ENCODE measurements at regions not wholly inside any gene's neighbourhood (a gene's known extent, or its start where the extent isn't known, plus 50 kb on each side); places are given as distances from the start of the nearest gene placed in this dataset.

GRCh38 chr6:156617941-156618340, 159.2 kb upstream of the ARID1B start:
- Histone ChIP-seq H3K27ac (no peak overlapping the region), H3K4me3 (no peak overlapping the region), H3K9me3 (no peaks in the 10 kb centered on the region), H3K27me3 (no peaks in the 10 kb centered on the region), H3K36me3 (no peaks in the 10 kb centered on the region), H3K4me1 (no peaks in the 10 kb centered on the region)
- 86% methylated on average over 3 of the region's 3 CpGs for WGBS
- no peak for TF ChIP-seq POLR2AphosphoS5 (IDR thresholded peaks at IDR 0.05)
- TF ChIP-seq EP300 (IDR thresholded peaks at IDR 0.05): no peak
- no peak for TF ChIP-seq POLR2A (IDR thresholded peaks at IDR 0.05)
- no peak for TF ChIP-seq CTCF (IDR thresholded peaks at IDR 0.05)
- no peak for DNase-seq (ENCODE audit: low spot score in 2 of 2)

GRCh38 chr6:156617376-156617775, 159.8 kb upstream of the ARID1B start:
- Histone ChIP-seq H3K27ac (no peak overlapping the region), H3K27me3 (no peaks in the 10 kb centered on the region), H3K36me3 (no peaks in the 10 kb centered on the region), H3K4me3 (no peak overlapping the region), H3K4me1 (no peaks in the 10 kb centered on the region), H3K9me3 (no peaks in the 10 kb centered on the region)
- TF ChIP-seq EP300 (IDR thresholded peaks at IDR 0.05) (no peak), CTCF (IDR thresholded peaks at IDR 0.05) (no peak), POLR2A (IDR thresholded peaks at IDR 0.05) (no peak), POLR2AphosphoS5 (IDR thresholded peaks at IDR 0.05) (no peak)
- 40% methylated on average over 9 of the region's 10 CpGs for WGBS
- no peak for DNase-seq (ENCODE audit: low spot score in 2 of 2)

- DNase-seq (ENCODE audit: low spot score in 2 of 2): no peak
- Histone ChIP-seq H3K36me3 (no peaks in the 10 kb centered on the region), H3K4me3 (no peak overlapping the region), H3K9me3 (peaks cover 5% of the 10 kb centered on the region), H3K4me1 (no peaks in the 10 kb centered on the region), H3K27ac (no peak overlapping the region), H3K27me3 (no peaks in the 10 kb centered on the region)
- TF ChIP-seq POLR2A (IDR thresholded peaks at IDR 0.05) (no peak), POLR2AphosphoS5 (IDR thresholded peaks at IDR 0.05) (no peak), CTCF (IDR thresholded peaks at IDR 0.05) (no peak), EP300 (IDR thresholded peaks at IDR 0.05) (no peak)
- 73% methylated on average over 1 of the region's 1 CpG for WGBS
Measured at GRCh38 chr6:156616495-156616894, 160.7 kb upstream of the ARID1B start.

- Histone ChIP-seq H3K4me1 (no peaks in the 10 kb centered on the region), H3K4me3 (no peak overlapping the region), H3K9me3 (peaks cover 7% of the 10 kb centered on the region), H3K27me3 (no peaks in the 10 kb centered on the region), H3K27ac (no peak overlapping the region), H3K36me3 (no peaks in the 10 kb centered on the region)
- WGBS: 88% methylated on average over 1 of the region's 1 CpG
- TF ChIP-seq EP300 (IDR thresholded peaks at IDR 0.05) (no peak), CTCF (IDR thresholded peaks at IDR 0.05) (no peak), POLR2A (IDR thresholded peaks at IDR 0.05) (no peak), POLR2AphosphoS5 (IDR thresholded peaks at IDR 0.05) (no peak)
- DNase-seq (ENCODE audit: low spot score in 2 of 2): no peak
Measured at GRCh38 chr6:156613996-156614395, 163.2 kb upstream of the ARID1B start.

GRCh38 chr6:156612361-156612760, 164.8 kb upstream of the ARID1B start:
- TF ChIP-seq POLR2A (IDR thresholded peaks at IDR 0.05): no peak
- TF ChIP-seq CTCF (IDR thresholded peaks at IDR 0.05): no peak
- TF ChIP-seq POLR2AphosphoS5 (IDR thresholded peaks at IDR 0.05): no peak
- TF ChIP-seq EP300 (IDR thresholded peaks at IDR 0.05): no peak
- H3K36me3 ChIP-seq: no peaks in the 10 kb centered on the region
- H3K9me3 ChIP-seq: peaks cover 7% of the 10 kb centered on the region
- no peak for DNase-seq (ENCODE audit: low spot score in 2 of 2)
- no peaks in the 10 kb centered on the region for H3K4me1 ChIP-seq
- no peak overlapping the region for H3K4me3 ChIP-seq
- no peak overlapping the region for H3K27ac ChIP-seq
- no peaks in the 10 kb centered on the region for H3K27me3 ChIP-seq

All from suprapubic skin (tissue), 4 donors.